HG03175 (cell line): ENCODE measurements at regions not wholly inside any gene's neighbourhood (a gene's known extent, or its start where the extent isn't known, plus 50 kb on each side); places are given as distances from the start of the nearest gene placed in this dataset.

ENCODE experiments used
- ATAC-seq: cut with Tn5 transposase; IDR thresholded peaks from one replicate; pipeline ENCODE4 v1.9.1; 2021; ENCODE audit warnings: mild to moderate bottlenecking, moderate library complexity; ENCODE audit not compliant: unreplicated experiment

- no peak for ATAC-seq
Measured at GRCh38 chr17:71349908-71350600, 770.8 kb upstream of the SOX9 start.

- ATAC-seq, result no peak
Measured at GRCh38 chr17:71360301-71360700, 760.5 kb upstream of the SOX9 start.

DNA sequence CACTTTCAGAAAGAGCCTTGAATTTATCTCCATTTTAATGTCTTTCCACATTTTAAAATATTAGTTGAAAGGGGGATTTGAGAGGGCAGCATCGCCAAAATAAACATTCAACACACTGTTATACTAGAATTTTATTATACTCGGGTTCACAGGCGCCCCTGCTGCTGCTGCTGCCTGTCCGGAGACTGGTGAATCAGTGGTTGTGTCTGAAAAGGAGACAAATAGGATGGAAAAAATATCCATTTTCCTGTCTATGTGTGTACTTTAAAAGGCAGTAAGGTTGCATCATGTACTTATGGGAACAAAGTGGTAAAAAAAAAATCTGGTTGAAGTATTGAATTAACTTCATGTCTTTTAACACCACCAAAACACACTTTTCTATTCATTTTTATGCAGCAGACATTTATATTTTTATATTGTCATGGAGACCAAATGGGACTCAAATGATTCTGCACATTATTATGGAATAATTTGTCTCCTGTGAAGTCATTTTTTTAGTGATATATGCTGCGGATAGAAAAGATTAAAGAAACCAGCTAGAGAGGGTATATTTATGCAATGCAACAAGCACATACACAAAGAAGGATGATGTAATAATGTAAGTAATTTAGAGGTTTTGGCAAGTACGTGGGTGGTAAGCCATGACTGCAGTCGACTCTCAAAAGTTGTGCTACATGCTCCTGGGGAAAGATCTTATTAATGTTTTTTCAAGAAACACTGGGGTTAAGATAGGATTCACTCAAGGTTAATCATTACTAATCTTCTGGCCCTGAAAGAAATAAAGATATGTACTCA, 759.0 kb upstream of the SOX9 start:
- ATAC-seq, result no peak

GRCh38 chr17:71363661-71364060, 757.2 kb upstream of the SOX9 start:
- ATAC-seq, result no peak

- ATAC-seq, result no peak
Measured at GRCh38 chr17:71371809-71372208, 749.0 kb upstream of the SOX9 start.

DNA sequence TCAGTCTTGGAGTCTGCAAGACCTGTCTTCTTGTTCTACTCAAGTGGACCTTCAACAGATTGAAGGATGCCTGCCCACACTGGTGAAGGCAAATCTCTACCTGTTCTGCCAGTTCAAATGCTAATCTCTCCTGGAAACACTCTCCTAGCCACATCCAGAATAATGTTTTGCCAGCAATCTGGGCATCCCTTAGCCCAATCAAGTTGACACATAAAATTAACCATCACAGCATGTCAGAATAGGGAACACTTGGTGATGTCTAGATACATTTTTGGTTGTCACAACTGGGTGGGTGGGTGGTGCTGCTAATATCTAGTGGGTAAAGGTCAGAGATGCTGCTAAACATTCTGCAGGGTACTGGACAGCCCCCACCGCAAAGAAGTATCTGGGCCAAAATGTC, 744.9 kb upstream of the SOX9 start:
- no peak for ATAC-seq

- ATAC-seq, result no peak
Measured at GRCh38 chr17:71376933-71377332, 743.9 kb upstream of the SOX9 start.

GRCh38 chr17:71378036-71378435, 742.8 kb upstream of the SOX9 start:
- ATAC-seq, result no peak

DNA sequence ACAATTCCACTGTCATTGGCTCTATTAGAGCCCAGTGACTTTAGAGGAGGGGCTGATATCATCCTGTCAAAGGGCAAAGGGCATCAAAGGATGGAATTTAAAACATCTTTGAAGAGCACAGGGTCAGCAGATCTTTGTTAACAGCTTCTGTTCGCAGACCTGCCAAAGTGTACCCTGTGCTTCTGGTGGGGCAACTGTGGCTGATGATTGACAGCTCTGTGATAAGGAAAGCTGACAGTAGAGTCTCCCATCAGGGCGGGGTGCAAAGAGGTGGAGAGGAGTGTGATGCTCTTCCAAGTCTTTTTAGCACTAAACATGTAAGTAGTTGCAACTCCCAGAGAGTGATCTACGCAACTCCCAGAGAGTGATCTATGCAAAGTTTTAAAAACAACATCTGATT, 742.1 kb upstream of the SOX9 start:
- no peak for ATAC-seq

- ATAC-seq, result no peak
Measured at GRCh38 chr17:71379512-71379911, 741.3 kb upstream of the SOX9 start.

DNA sequence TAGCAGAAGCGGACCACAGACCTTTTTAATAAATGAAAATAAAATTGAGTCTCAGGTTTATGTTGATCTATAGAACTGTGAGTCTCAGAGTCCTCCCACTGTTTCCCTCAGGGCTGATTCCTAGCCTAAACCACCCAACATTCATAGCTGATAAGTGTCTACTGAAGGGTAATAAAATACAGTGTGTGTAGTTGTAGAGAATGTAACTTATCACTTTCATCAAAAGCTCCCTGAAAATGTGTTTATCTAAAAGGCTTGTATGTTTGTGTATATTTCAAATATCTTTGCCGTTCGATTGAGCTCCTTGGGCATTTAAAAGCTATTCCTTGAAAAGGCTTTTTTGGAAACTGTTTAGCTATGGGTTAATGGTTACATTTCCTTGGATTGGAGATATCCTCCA, 740.3 kb upstream of the SOX9 start:
- ATAC-seq, result no peak

DNA sequence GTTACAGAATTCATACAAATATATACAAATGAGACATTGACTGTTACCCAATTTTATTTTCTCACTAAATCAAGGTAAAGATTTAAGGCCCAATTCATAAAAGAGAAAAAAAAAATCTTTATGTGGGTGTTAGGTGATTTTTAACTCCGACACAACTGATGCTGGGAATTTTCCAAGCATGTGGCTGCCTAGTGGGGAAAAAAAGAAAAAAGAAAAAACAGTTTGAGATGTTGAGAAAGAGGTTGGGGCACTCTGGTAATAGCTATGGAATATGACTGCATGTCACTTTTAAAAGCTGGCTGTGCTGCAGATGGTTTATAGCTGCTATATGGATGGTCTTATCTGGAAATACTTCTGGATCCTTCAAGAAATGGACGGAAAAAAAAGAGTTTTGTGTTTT, 739.9 kb upstream of the SOX9 start:
- ATAC-seq, result no peak

- ATAC-seq, result no peak
Measured at GRCh38 chr17:71383091-71383490, 737.7 kb upstream of the SOX9 start.

- ATAC-seq, result no peak
Measured at GRCh38 chr17:71387456-71387855, 733.4 kb upstream of the SOX9 start.

DNA sequence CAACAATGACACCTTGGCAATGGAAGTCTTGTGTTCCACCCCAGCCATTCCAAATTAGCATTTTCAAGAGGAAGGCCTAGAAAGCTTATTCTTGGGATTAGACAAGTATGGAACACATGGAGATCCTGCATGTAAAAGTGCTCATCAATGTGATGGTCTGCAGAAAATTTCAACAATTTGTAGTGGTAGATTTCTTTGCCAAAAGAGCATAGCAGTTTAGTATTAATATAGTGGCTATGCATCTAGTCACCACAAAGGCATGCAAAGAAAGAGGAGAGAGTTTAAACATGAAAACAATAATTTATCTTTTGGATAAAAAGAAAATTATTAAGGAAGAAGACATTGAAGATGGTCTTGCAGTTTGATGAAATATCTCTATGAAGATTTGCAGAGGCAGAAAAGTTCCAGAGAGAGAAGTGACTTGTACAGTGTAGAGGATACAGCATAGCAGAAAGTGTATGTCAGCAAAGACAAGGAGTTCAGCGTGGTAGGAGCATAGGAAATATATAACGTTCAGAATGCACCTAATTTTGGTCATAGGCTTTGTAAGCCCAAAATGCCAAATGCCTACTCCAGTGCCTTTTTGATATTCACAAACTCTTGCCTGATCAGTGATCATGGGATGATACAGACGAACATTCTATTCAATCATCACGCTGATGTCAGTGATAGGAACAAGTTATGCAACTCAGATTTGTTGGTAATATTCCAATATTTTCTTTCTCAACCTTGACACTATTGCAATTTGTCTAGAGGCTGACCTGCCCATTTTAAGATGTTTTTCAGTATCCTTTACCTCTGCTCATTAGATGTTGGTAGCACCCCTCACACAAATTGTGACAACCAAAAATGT, 727.9 kb upstream of the SOX9 start:
- ATAC-seq, result no peak

GRCh38 chr17:71395901-71396300, 724.9 kb upstream of the SOX9 start:
- no peak for ATAC-seq

GRCh38 chr17:71396711-71397110, 724.1 kb upstream of the SOX9 start:
- ATAC-seq, result no peak

DNA sequence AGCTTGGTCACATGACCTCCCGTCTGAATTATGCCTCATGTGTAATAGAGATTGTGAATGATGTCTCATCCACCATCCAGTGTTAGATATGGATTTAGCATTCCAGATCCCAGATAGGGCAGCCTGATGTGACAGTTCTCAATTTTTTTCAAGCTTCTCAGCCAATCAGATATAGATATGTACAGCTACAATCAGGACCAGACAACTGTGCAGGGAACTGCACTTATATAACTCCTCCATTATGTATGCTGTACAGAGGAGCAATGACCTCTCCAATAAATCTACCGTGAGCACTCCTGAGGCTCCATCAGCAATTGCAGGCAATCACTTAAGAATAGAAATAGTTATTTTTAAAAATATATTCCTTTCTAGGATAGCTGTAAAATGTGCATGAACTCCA, 722.8 kb upstream of the SOX9 start:
- ATAC-seq, result no peak

DNA sequence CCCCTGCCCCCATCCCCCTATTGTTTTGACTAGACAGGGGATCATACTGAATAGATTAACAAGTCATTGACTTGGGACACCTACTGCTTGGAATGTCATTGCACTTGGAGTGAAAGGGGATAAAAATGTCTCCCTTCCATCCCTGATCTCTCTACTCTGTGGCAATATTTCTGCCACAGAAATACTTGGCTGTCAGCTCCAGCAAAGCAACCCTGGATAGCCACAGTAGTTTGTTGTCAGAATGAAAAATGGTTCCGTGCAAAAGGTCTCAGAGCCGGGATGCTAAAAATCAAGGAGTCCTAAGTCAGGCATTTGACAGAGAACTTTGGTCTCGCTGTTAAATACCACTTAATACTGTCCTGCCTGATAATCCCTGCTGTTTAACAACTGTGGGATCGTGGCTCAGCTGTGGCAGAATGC, 722.0 kb upstream of the SOX9 start:
- no peak for ATAC-seq

DNA sequence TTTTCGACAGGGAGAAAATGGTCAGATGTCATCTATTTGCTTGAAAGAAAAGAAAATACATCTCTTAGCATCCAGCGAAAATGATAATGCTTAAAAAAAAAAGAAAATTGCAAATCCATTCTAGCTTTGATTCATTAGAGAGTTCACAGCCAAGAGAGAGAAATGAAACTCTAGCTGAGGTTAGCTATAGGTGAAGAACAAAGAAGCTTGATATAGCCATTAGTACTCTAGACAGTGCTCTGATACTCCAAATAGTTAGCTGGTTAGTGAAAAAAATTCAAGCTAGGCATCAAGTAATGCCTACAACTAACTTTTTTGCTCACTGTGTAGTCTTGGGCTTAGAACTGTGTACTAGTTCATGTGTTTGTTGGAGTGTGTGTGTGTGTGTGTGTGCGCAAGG, 721.6 kb upstream of the SOX9 start:
- no peak for ATAC-seq

GRCh38 chr17:71399649-71400048, 721.2 kb upstream of the SOX9 start:
- no peak for ATAC-seq

DNA sequence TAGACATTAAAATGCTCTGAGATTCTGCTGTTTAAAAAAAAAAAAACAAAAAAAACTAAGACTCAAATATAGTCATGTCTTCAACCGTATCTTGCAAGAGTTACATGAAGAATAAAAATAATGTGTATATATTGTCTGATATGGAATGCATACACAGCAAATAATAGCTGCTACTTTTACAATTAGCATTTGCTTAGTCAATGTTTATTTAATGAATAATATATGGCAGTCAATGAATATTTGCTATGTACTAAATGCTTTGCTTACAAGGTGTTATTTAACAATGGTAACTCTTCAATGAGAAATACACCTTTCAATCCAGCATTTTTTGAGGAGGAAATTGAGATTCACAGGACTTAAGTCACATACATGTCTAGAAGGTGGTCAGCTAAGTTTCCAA, 718.8 kb upstream of the SOX9 start:
- no peak for ATAC-seq
